Glutamatergic neuron (in vitro differentiated cells): ENCODE measurements at regions not wholly inside any gene's neighbourhood (a gene's known extent, or its start where the extent isn't known, plus 50 kb on each side); places are given as distances from the start of the nearest gene placed in this dataset.

ENCODE experiments used
- DNase-seq: peaks from one replicate; pipeline ENCODE4 v3.0.0; 2022
- H3K27ac Mint-ChIP-seq: one replicate; pipeline ENCODE4 v1.8.0; 2020; ENCODE audit warnings: mild to moderate bottlenecking, mixed read lengths, inconsistent platforms; ENCODE audit not compliant: unreplicated experiment
- H3K27me3 Mint-ChIP-seq: one replicate; pipeline ENCODE4 v1.8.0; 2020; ENCODE audit warnings: mild to moderate bottlenecking, moderate library complexity, mixed read lengths, inconsistent platforms; ENCODE audit not compliant: unreplicated experiment
- H3K36me3 Mint-ChIP-seq: one replicate; pipeline ENCODE4 v1.8.0; 2020; ENCODE audit warnings: mild to moderate bottlenecking, mixed read lengths, inconsistent platforms; ENCODE audit not compliant: unreplicated experiment
- H3K4me1 Mint-ChIP-seq: one replicate; pipeline ENCODE4 v1.8.0; 2020; ENCODE audit warnings: mild to moderate bottlenecking, low read depth, mixed read lengths, inconsistent platforms; ENCODE audit not compliant: unreplicated experiment
- H3K4me3 Mint-ChIP-seq: one replicate; pipeline ENCODE4 v1.8.0; 2020; ENCODE audit warnings: mild to moderate bottlenecking, mixed read lengths, inconsistent platforms; ENCODE audit not compliant: unreplicated experiment
- H3K9me3 Mint-ChIP-seq: one replicate; pipeline ENCODE4 v1.8.0; 2020; ENCODE audit warnings: mild to moderate bottlenecking, moderate library complexity, mixed read lengths, inconsistent platforms; ENCODE audit not compliant: unreplicated experiment
- TF ChIP-seq, protein P1 (sequence below): fragments of 200-600 bp; sonication (generic); IDR thresholded peaks from one replicate; pipeline ENCODE4 v1.5.0; 2021; ENCODE audit not compliant: partially characterized antibody, unreplicated experiment

DNA sequence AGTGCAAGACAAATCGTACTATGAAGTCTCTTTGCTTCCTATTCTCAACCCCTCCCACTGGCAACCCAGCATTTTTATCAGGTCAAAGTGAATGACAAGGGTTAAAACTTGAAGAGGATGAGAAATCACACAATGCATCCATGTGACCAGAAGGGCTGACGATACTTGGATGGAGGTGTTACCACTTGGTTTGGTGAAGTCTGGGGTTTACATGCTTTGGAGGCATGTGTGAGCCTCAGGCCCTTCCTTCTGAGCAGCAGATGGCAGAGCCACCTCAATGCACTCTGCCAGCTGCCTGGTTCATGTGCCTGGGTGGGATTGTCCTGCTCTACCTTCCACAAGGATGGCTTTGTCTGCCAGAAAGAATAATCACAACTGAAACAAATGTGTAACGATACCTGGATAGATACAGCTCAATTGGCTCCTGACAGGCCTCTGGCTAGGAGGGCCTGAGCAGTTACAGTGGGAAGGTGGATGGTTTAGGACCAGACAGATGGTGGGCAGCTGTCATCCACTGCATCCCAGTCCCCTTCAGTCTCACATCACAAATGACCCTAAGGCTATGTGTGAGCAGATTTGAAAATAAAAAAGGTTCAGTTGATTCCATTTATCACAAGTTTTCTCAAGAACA lies 51.5 kb upstream of the CNIH3 start:
- Mint-ChIP-seq H3K9me3 (peaks cover 4% of the 10 kb centered on the region), H3K27ac (peak overlapping the region; percentile 82), H3K27me3 (peaks cover 7% of the 10 kb centered on the region), H3K4me1 (peaks cover 23% of the 10 kb centered on the region), H3K4me3 (peak overlapping the region; percentile 34), H3K36me3 (peaks cover 17% of the 10 kb centered on the region)
- DNase-seq, result peak; percentile 24
- TF ChIP-seq, protein P1, sequence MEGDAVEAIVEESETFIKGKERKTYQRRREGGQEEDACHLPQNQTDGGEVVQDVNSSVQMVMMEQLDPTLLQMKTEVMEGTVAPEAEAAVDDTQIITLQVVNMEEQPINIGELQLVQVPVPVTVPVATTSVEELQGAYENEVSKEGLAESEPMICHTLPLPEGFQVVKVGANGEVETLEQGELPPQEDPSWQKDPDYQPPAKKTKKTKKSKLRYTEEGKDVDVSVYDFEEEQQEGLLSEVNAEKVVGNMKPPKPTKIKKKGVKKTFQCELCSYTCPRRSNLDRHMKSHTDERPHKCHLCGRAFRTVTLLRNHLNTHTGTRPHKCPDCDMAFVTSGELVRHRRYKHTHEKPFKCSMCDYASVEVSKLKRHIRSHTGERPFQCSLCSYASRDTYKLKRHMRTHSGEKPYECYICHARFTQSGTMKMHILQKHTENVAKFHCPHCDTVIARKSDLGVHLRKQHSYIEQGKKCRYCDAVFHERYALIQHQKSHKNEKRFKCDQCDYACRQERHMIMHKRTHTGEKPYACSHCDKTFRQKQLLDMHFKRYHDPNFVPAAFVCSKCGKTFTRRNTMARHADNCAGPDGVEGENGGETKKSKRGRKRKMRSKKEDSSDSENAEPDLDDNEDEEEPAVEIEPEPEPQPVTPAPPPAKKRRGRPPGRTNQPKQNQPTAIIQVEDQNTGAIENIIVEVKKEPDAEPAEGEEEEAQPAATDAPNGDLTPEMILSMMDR, result no peak

DNA sequence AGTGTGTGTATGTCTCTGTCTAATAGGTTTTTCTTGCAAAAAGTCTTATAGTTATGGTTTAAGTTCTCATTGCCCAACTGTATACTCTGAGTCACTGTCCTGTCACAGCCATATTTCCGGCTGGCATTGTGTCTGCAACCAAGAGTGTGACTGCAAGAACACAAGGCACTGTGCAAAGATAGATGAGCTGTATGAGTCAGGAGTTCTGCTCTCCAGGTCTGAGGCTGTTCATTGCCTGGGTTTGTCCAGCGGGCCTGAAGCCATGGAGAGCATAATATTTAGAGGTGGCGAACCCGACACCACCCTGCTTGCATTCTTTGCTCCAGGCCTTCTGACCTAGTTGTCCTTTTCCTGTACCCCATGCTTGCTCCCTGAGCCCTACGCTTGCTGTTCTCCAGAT lies 50.9 kb upstream of the CNIH3 start:
- H3K4me3 Mint-ChIP-seq, result no peak overlapping the region
- H3K36me3 Mint-ChIP-seq, result peaks cover 17% of the 10 kb centered on the region
- H3K9me3 Mint-ChIP-seq, result peaks cover 4% of the 10 kb centered on the region
- TF ChIP-seq, protein P1, result no peak
- peaks cover 23% of the 10 kb centered on the region for H3K4me1 Mint-ChIP-seq
- H3K27ac Mint-ChIP-seq, result peak overlapping the region; percentile 82
- H3K27me3 Mint-ChIP-seq, result peaks cover 7% of the 10 kb centered on the region
- DNase-seq, result no peak

DNA sequence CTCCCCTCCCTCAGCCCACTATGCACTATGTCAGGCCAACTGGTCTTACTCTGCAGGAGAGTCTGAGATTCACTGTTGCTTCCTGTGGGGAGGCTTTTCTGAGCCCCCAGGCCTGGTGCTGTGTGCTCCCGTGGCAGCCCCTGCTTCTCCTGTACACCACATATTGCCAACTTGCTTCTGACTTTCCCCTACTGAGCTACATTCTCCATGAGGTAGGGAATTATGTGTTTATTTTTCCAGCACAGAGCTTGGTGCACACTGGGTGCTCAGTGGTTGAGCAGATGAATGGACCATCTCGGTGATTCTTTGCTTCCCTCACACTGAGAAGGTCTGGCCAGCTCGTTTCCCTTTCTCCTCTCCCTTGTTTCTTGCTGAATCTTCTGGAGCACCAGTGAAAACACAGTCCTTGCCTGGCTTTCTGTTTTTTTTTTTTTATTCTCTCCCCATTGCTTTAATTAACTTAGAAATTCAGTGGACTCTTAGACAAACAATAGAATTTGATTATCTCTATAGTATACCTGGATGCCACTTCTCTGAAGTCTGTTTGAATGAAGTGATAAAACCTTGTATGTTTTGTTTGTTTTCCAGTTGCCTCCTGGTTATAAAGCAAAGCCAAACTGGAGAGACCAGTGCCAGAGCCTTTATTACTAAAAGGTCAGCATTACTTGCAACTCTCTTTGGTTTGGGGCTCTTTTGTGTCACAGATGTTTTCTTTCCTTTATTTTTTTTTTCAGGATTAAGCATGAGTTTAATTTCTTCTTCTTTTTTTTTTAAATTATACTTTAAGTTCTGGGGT lies 50.3 kb upstream of the CNIH3 start:
- Mint-ChIP-seq H3K27ac (peak overlapping the region; percentile 82), H3K36me3 (peaks cover 12% of the 10 kb centered on the region), H3K4me1 (peaks cover 23% of the 10 kb centered on the region), H3K9me3 (peaks cover 4% of the 10 kb centered on the region), H3K27me3 (peaks cover 7% of the 10 kb centered on the region), H3K4me3 (no peak overlapping the region)
- no peak for DNase-seq
- TF ChIP-seq, protein P1, result no peak
